RWPE1 (cell line): ENCODE measurements at regions not wholly inside any gene's neighbourhood (a gene's known extent, or its start where the extent isn't known, plus 50 kb on each side); places are given as distances from the start of the nearest gene placed in this dataset.

Experiments used
- CTCF ChIA-PET: fragments of 350-600 bp; sonication (Branson Sonifier 250); formaldehyde crosslinking; extraction: SDS; loops from one replicate; lab custom pipeline; 2021; lab: Yijun Ruan, JAX
- POLR2A ChIA-PET: fragments of 400-600 bp; formaldehyde crosslinking; extraction: SDS; loops from one replicate; lab custom pipeline; 2020; ENCODE audit warnings: antibody characterized with exemption; ENCODE audit not compliant: low non-redundant PET; lab: Yijun Ruan, JAX
- DNase-seq: peaks from one replicate; pipeline ENCODE4 v3.0.0; 2012; ENCODE audit warnings: low spot score
- H3K27ac ChIP-seq: fragments of 450-650 bp; 2 replicates; pipeline ENCODE4 v1.5.1; 2017
- CTCF ChIP-seq: fragments of 450-650 bp; conservative IDR thresholded peaks from 2 replicates; pipeline ENCODE4 v1.5.1; 2017; ENCODE audit warnings: low read depth, mild to moderate bottlenecking

- ChIA-PET CTCF (no interaction called here), POLR2A (no interaction called here)
- no peak for DNase-seq
- no peak for TF ChIP-seq CTCF
- no peak overlapping the region for H3K27ac ChIP-seq
Measured at GRCh38 chr4:55758066-55758465, 61.5 kb upstream of the EXOC1L start.

- ChIA-PET CTCF (no interaction called here), POLR2A (no interaction called here)
- H3K27ac ChIP-seq = no peak overlapping the region
- DNase-seq = no peak
- no peak for TF ChIP-seq CTCF
Measured at GRCh38 chr4:55758570-55758969, 61.0 kb upstream of the EXOC1L start.

- CTCF ChIA-PET = no interaction called here
- DNase-seq = no peak
Measured at GRCh38 chr4:55762819-55763218, 56.8 kb upstream of the EXOC1L start.

GRCh38 chr4:55763996-55764395, 55.6 kb upstream of the EXOC1L start:
- no peak for DNase-seq
- TF ChIP-seq CTCF = no peak
- H3K27ac ChIP-seq = no peak overlapping the region
- CTCF ChIA-PET = interaction anchor here (0.6 kb wide), 1 partner anchor 137 kb away, joined by 3 read pairs; no protein-coding TSS in a partner anchor
- POLR2A ChIA-PET = no interaction called here

More at GRCh38 chr4:55762819-55763218, 56.8 kb upstream of the EXOC1L start:
- POLR2A ChIA-PET = no interaction called here
- no peak for TF ChIP-seq CTCF
- H3K27ac ChIP-seq = no peak overlapping the region

DNA sequence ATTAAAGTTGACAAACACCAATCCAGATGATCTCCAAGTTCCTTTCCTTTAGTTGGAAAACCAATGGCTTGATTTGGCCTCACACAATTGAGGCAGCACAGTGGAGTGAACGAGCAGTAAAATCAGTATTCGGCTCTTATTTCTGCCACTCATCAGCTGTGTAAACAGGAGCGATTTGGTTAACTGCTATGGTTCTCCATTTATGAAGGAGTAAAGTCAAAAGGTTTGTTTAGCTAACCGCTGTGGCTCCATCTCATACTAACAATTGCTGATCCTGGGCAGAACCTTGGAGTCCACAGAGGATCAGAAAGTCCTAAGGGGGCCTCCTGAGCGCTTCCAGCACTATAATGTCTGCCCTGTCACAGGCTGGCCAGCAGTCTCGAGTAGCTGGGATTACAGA, 54.5 kb upstream of the EXOC1L start:
- no peak for TF ChIP-seq CTCF
- CTCF ChIA-PET = no interaction called here
- POLR2A ChIA-PET = no interaction called here
- no peak overlapping the region for H3K27ac ChIP-seq
- no peak for DNase-seq

DNA sequence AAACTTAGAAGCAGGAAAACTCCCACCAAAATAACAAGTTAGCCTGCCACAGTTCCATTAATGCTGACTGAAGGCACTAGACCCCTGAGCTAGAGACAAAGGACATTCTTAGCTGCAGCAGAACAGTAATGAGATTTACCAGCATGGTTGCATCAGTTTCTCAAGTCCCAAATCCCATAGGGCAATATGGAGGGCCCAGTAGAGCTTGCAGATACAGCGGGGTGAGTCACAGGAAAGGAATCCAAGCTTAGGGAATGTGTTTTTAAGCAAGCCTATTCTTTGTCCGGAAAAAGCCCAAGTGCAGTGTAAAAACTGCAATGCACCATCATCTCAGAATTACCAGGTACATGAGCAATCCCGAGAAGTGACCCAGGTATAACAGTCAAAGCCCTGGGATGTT, 51.3 kb upstream of the EXOC1L start:
- DNase-seq = peak; percentile 71
- no peak overlapping the region for H3K27ac ChIP-seq
- no peak for TF ChIP-seq CTCF
- POLR2A ChIA-PET = no interaction called here
- CTCF ChIA-PET = no interaction called here
